Liver (tissue), 8 donors: ENCODE measurements at regions not wholly inside any gene's neighbourhood (a gene's known extent, or its start where the extent isn't known, plus 50 kb on each side); places are given as distances from the start of the nearest gene placed in this dataset.

Source experiments
- DNase-seq: peaks from one replicate; pipeline ENCODE4 v3.0.0-alpha.2; 2017; ENCODE audit warnings: low spot score
- H3K27ac ChIP-seq, 2 donors: one replicate each; pipeline ENCODE4 v1.7.0; 2013; ENCODE audit warnings: inconsistent platforms in 2 of 2, low read length in 2 of 2, control low read depth in 1 of 2, low read depth in 1 of 2, mild to moderate bottlenecking in 1 of 2
- H3K27me3 ChIP-seq, 4 donors: one replicate each; pipeline versions ENCODE4 v1.6.1 to v1.7.0; 2013; ENCODE audit warnings: low read length in 3 of 4, inconsistent platforms in 1 of 4, mild to moderate bottlenecking in 1 of 4, moderate library complexity in 1 of 4; ENCODE audit not compliant: control insufficient read depth in 4 of 4, insufficient read depth in 4 of 4
- H3K36me3 ChIP-seq, 4 donors: one replicate each; pipeline versions ENCODE4 v1.6.1 to v1.7.0; 2013; ENCODE audit warnings: low read length in 3 of 4, mild to moderate bottlenecking in 3 of 4, low read depth in 1 of 4, moderate library complexity in 1 of 4; ENCODE audit not compliant: control insufficient read depth in 4 of 4, insufficient read depth in 3 of 4
- H3K4me1 ChIP-seq, 4 donors: one replicate each; pipeline versions ENCODE4 v1.6.1 to v1.7.0; 2013; ENCODE audit warnings: low read length in 3 of 4, mild to moderate bottlenecking in 3 of 4, moderate library complexity in 1 of 4; ENCODE audit not compliant: control insufficient read depth in 4 of 4, insufficient read depth in 4 of 4
- H3K4me3 ChIP-seq, 3 donors: one replicate each; pipeline versions ENCODE4 v1.6.1 to v1.7.0; 2013; ENCODE audit warnings: low read length in 3 of 3, control low read depth in 1 of 3, low read depth in 1 of 3, mild to moderate bottlenecking in 1 of 3
- H3K9ac ChIP-seq, 2 donors: one replicate each; pipeline ENCODE4 v1.7.0; 2013; ENCODE audit warnings: low read length in 2 of 2, mild to moderate bottlenecking in 2 of 2, moderate library complexity in 2 of 2, control low read depth in 1 of 2, low read depth in 1 of 2
- H3K9me3 ChIP-seq, 4 donors: one replicate each; pipeline versions ENCODE4 v1.6.1 to v1.7.0; 2013; ENCODE audit warnings: low read length in 3 of 4; ENCODE audit not compliant: control insufficient read depth in 4 of 4
- ATF3 ChIP-seq: IDR thresholded peaks from 2 replicates; pipeline ENCODE4 v1.6.1; 2016; ENCODE audit warnings: antibody characterized with exemption
- CTCF ChIP-seq: fragments of 150-350 bp; IDR thresholded peaks from 2 replicates; pipeline ENCODE4 v1.5.1; 2017; ENCODE audit warnings: improper control_type of control experiment, low read depth, low read length; ENCODE audit not compliant: missing input control
- EGR1 ChIP-seq, 2 donors: IDR thresholded peaks; 2 replicates each; pipeline ENCODE4 v1.6.1; 2016 to 2018; ENCODE audit warnings: antibody characterized with exemption in 2 of 2, low read depth in 2 of 2
- FOXA1 ChIP-seq: IDR thresholded peaks from 2 replicates; pipeline ENCODE4 v1.6.1; 2016; ENCODE audit warnings: antibody characterized with exemption
- FOXA2 ChIP-seq: IDR thresholded peaks from 2 replicates; pipeline ENCODE4 v1.6.1; 2016; ENCODE audit warnings: antibody characterized with exemption
- GABPA ChIP-seq, 2 donors: IDR thresholded peaks in 1 of 2; conservative IDR thresholded peaks in 1 of 2; 2 replicates each; pipeline ENCODE4 v1.6.1; 2016; ENCODE audit warnings: antibody characterized with exemption in 2 of 2, mild to moderate bottlenecking in 1 of 2, moderate library complexity in 1 of 2
- HNF4A ChIP-seq, 2 donors: conservative IDR thresholded peaks; 2 replicates each; pipeline ENCODE4 v1.6.1; 2016; ENCODE audit warnings: antibody characterized with exemption in 2 of 2, mild to moderate bottlenecking in 2 of 2
- HNF4G ChIP-seq: IDR thresholded peaks from 2 replicates; pipeline ENCODE4 v1.6.1; 2016; ENCODE audit warnings: antibody characterized with exemption
- JUND ChIP-seq, 2 donors: IDR thresholded peaks; 2 replicates each; pipeline ENCODE4 v1.6.1; 2016; ENCODE audit warnings: antibody characterized with exemption in 2 of 2
- MAX ChIP-seq: IDR thresholded peaks from 2 replicates; pipeline ENCODE4 v1.6.1; 2016; ENCODE audit warnings: antibody characterized with exemption
- NR2F2 ChIP-seq: IDR thresholded peaks from 2 replicates; pipeline ENCODE4 v1.6.1; 2016; ENCODE audit warnings: antibody characterized with exemption
- RAD21 ChIP-seq, 2 donors: IDR thresholded peaks; 2 replicates each; pipeline ENCODE4 v1.6.1; 2016; ENCODE audit warnings: antibody characterized with exemption in 2 of 2, mild to moderate bottlenecking in 2 of 2
- REST ChIP-seq: IDR thresholded peaks from 2 replicates; pipeline ENCODE4 v1.6.1; 2016; ENCODE audit warnings: antibody characterized with exemption, mild to moderate bottlenecking
- RXRA ChIP-seq, 2 donors: IDR thresholded peaks; 2 replicates each; pipeline ENCODE4 v1.6.1; 2017 to 2018; ENCODE audit warnings: antibody characterized with exemption in 2 of 2, mild to moderate bottlenecking in 1 of 2
- SP1 ChIP-seq: IDR thresholded peaks from 2 replicates; pipeline ENCODE4 v1.6.1; 2018; ENCODE audit warnings: antibody characterized with exemption, mild to moderate bottlenecking
- TAF1 ChIP-seq: conservative IDR thresholded peaks from 2 replicates; pipeline ENCODE4 v1.6.1; 2016; ENCODE audit warnings: antibody characterized with exemption, mild to moderate bottlenecking
- YY1 ChIP-seq: IDR thresholded peaks from 2 replicates; pipeline ENCODE4 v1.6.1; 2016; ENCODE audit warnings: antibody characterized with exemption, mild to moderate bottlenecking
- ZBTB33 ChIP-seq: IDR thresholded peaks from 2 replicates; pipeline ENCODE4 v1.6.1; 2016; ENCODE audit warnings: antibody characterized with exemption
- WGBS: extraction: QIAGEN DNeasy Blood & Tissue Kit; methylation state at CpG from one replicate; pipeline ENCODE4 v1.1.7; 2013; 5-methylcytosine and 5-hydroxymethylcytosine counted together
- donor health status: healthy.
- donor health status: healthy.
- donor health status: healthy.
- donor health status: healthy.
- donor health status: healthy.

- Histone ChIP-seq H3K4me1 (no peaks in the 10 kb centered on the region), H3K9ac (no peak overlapping the region), H3K36me3 (no peaks in the 10 kb centered on the region), H3K27ac (no peak overlapping the region), H3K9me3 (no peaks in the 10 kb centered on the region), H3K27me3 (no peaks in the 10 kb centered on the region), H3K4me3 (no peak overlapping the region)
- DNase-seq = no peak
- WGBS = 51% methylated on average over 2 of the region's 2 CpGs
- TF ChIP-seq RAD21 (IDR thresholded peaks at IDR 0.05) (no peak), MAX (no peak), YY1 (no peak), REST (no peak), FOXA2 (no peak), TAF1 (no peak), ZBTB33 (no peak), NR2F2 (no peak), EGR1 (IDR thresholded peaks at IDR 0.05; ENCODE audit: low read depth in 2 of 2) (no peak), CTCF (no peak), JUND (IDR thresholded peaks at IDR 0.05) (no peak), HNF4A (conservative IDR thresholded peaks at IDR 0.05) (no peak), HNF4G (no peak), SP1 (no peak), FOXA1 (no peak), GABPA (IDR thresholded peaks at IDR 0.05 in 1 of 2, conservative IDR thresholded peaks at IDR 0.05 in 1 of 2) (no peak), RXRA (IDR thresholded peaks at IDR 0.05) (no peak), ATF3 (no peak)
Measured at GRCh38 chr4:54861201-54861600, 203.4 kb downstream of the KIT start.
